Duodenal mucosa (tissue), 2 donors: ENCODE measurements at regions not wholly inside any gene's neighbourhood (a gene's known extent, or its start where the extent isn't known, plus 50 kb on each side); places are given as distances from the start of the nearest gene placed in this dataset.

Experiments
- H3K27ac ChIP-seq: one replicate; pipeline ENCODE4 v1.7.0; 2013; ENCODE audit warnings: low read depth, low read length
- H3K27me3 ChIP-seq, 2 donors: one replicate each; pipeline ENCODE4 v1.7.0; 2013; ENCODE audit warnings: low read length in 2 of 2, control low read depth in 1 of 2; ENCODE audit not compliant: insufficient read depth in 2 of 2, control insufficient read depth in 1 of 2
- H3K36me3 ChIP-seq, 2 donors: one replicate each; pipeline ENCODE4 v1.7.0; 2013; ENCODE audit warnings: low read length in 2 of 2, control low read depth in 1 of 2; ENCODE audit not compliant: insufficient read depth in 2 of 2, control insufficient read depth in 1 of 2
- H3K4me1 ChIP-seq, 2 donors: one replicate each; pipeline ENCODE4 v1.7.0; 2013; ENCODE audit warnings: low read length in 2 of 2, control low read depth in 1 of 2; ENCODE audit not compliant: insufficient read depth in 2 of 2, control insufficient read depth in 1 of 2
- H3K4me3 ChIP-seq, 2 donors: one replicate each; pipeline ENCODE4 v1.7.0; 2013; ENCODE audit warnings: low read length in 2 of 2, low read depth in 1 of 2
- H3K9ac ChIP-seq, 2 donors: one replicate each; pipeline ENCODE4 v1.7.0; 2013; ENCODE audit warnings: low read length in 2 of 2, low read depth in 1 of 2
- H3K9me3 ChIP-seq, 2 donors: one replicate each; pipeline ENCODE4 v1.7.0; 2013; ENCODE audit warnings: low read length in 2 of 2, control low read depth in 1 of 2; ENCODE audit not compliant: control insufficient read depth in 1 of 2

GRCh38 chr3:28575746-28576613 lies 227.4 kb upstream of the AZI2 start:
- Histone ChIP-seq H3K4me3 (peak overlapping the region; percentile 27 to 36), H3K9ac (no peak overlapping the region), H3K9me3 (no peaks in the 10 kb centered on the region), H3K27me3 (peaks cover 12 to 39% of the 10 kb centered on the region in 2 donors), H3K27ac (no peak overlapping the region), H3K4me1 (no peaks in the 10 kb centered on the region), H3K36me3 (no peaks in the 10 kb centered on the region)

- Histone ChIP-seq H3K9ac (no peak overlapping the region), H3K9me3 (no peaks in the 10 kb centered on the region), H3K36me3 (no peaks in the 10 kb centered on the region), H3K27ac (no peak overlapping the region), H3K4me3 (peak overlapping the region; percentile 27 to 36), H3K4me1 (no peaks in the 10 kb centered on the region), H3K27me3 (peaks cover 12 to 39% of the 10 kb centered on the region in 2 donors)
These were observed 228.1 kb upstream of the AZI2 start for GRCh38 chr3:28576614-28577200.

- H3K36me3 ChIP-seq: no peaks in the 10 kb centered on the region
- H3K9ac ChIP-seq: no peak overlapping the region
- H3K27me3 ChIP-seq: peaks cover 12 to 39% of the 10 kb centered on the region in 2 donors
- H3K4me3 ChIP-seq: no peak overlapping the region
- H3K4me1 ChIP-seq: no peaks in the 10 kb centered on the region
- no peak overlapping the region for H3K27ac ChIP-seq
- H3K9me3 ChIP-seq: no peaks in the 10 kb centered on the region
These were observed 229.4 kb upstream of the AZI2 start for GRCh38 chr3:28577941-28578500.

- no peaks in the 10 kb centered on the region for H3K36me3 ChIP-seq
- H3K27ac ChIP-seq: no peak overlapping the region
- H3K4me1 ChIP-seq: peaks cover 0 to 4% of the 10 kb centered on the region in 2 donors
- no peaks in the 10 kb centered on the region for H3K9me3 ChIP-seq
- H3K9ac ChIP-seq: no peak overlapping the region
- H3K4me3 ChIP-seq: no peak overlapping the region
- no peaks in the 10 kb centered on the region for H3K27me3 ChIP-seq
These were observed 237.7 kb upstream of the AZI2 start for GRCh38 chr3:28586325-28586724.

- Histone ChIP-seq H3K4me1 (peaks cover 0 to 4% of the 10 kb centered on the region in 2 donors), H3K27ac (no peak overlapping the region), H3K36me3 (no peaks in the 10 kb centered on the region), H3K9me3 (no peaks in the 10 kb centered on the region), H3K4me3 (no peak overlapping the region), H3K27me3 (no peaks in the 10 kb centered on the region), H3K9ac (no peak overlapping the region)
These were observed 239.1 kb upstream of the AZI2 start for GRCh38 chr3:28587723-28588122.

- H3K4me1 ChIP-seq: peaks cover 0 to 4% of the 10 kb centered on the region in 2 donors
- no peak overlapping the region for H3K27ac ChIP-seq
- H3K9ac ChIP-seq: no peak overlapping the region
- no peak overlapping the region for H3K4me3 ChIP-seq
- H3K9me3 ChIP-seq: no peaks in the 10 kb centered on the region
- H3K27me3 ChIP-seq: no peaks in the 10 kb centered on the region
- no peaks in the 10 kb centered on the region for H3K36me3 ChIP-seq
These were observed 241.6 kb upstream of the AZI2 start for GRCh38 chr3:28590216-28590615.

GRCh38 chr3:28590860-28591259 lies 242.2 kb upstream of the AZI2 start:
- Histone ChIP-seq H3K9me3 (no peaks in the 10 kb centered on the region), H3K9ac (no peak overlapping the region), H3K27me3 (no peaks in the 10 kb centered on the region), H3K36me3 (no peaks in the 10 kb centered on the region), H3K4me3 (no peak overlapping the region), H3K4me1 (peaks cover 0 to 4% of the 10 kb centered on the region in 2 donors), H3K27ac (no peak overlapping the region)

- Histone ChIP-seq H3K9ac (no peak overlapping the region), H3K27me3 (no peaks in the 10 kb centered on the region), H3K4me3 (no peak overlapping the region), H3K9me3 (no peaks in the 10 kb centered on the region), H3K27ac (no peak overlapping the region), H3K4me1 (no peaks in the 10 kb centered on the region), H3K36me3 (no peaks in the 10 kb centered on the region)
These were observed 246.7 kb upstream of the AZI2 start for GRCh38 chr3:28595372-28595771.

- Histone ChIP-seq H3K9me3 (no peaks in the 10 kb centered on the region), H3K27me3 (no peaks in the 10 kb centered on the region), H3K4me3 (no peak overlapping the region), H3K4me1 (no peaks in the 10 kb centered on the region), H3K9ac (no peak overlapping the region), H3K36me3 (no peaks in the 10 kb centered on the region), H3K27ac (no peak overlapping the region)
These were observed 248.8 kb upstream of the AZI2 start for GRCh38 chr3:28597452-28597851.

- no peaks in the 10 kb centered on the region for H3K36me3 ChIP-seq
- H3K9ac ChIP-seq: no peak overlapping the region
- no peak overlapping the region for H3K27ac ChIP-seq
- H3K4me3 ChIP-seq: no peak overlapping the region
- no peaks in the 10 kb centered on the region for H3K4me1 ChIP-seq
- no peaks in the 10 kb centered on the region for H3K27me3 ChIP-seq
- no peaks in the 10 kb centered on the region for H3K9me3 ChIP-seq
These were observed 249.5 kb upstream of the AZI2 start for GRCh38 chr3:28598165-28598564.
